A549 (cell line): ENCODE measurements at regions not wholly inside any gene's neighbourhood (a gene's known extent, or its start where the extent isn't known, plus 50 kb on each side); places are given as distances from the start of the nearest gene placed in this dataset.

Experiments
- ATAC-seq, 2 experiments: fragments of 200-7000 bp in 1 of 2; fragments of >200 bp in 1 of 2; cut with Nextera tagmentation in 1 of 2; cut with Tn5 transposase in 1 of 2; 3 replicates each; pipeline versions ENCODE4 v1.8.0 to v1.9.1; 2018 to 2020; ENCODE audit warnings: mild to moderate bottlenecking in 1 of 2, moderate library complexity in 1 of 2
- CTCF ChIA-PET: fragments of 300-600 bp; sonication (Branson Sonifier 250); formaldehyde crosslinking; extraction: SDS; loops from one replicate; lab custom pipeline; 2021; ENCODE audit warnings: antibody characterized with exemption, inconsistent platforms; lab: Yijun Ruan, JAX
- POLR2A ChIA-PET: fragments of 350-600 bp; formaldehyde crosslinking; extraction: SDS; loops from one replicate; lab custom pipeline; 2021; ENCODE audit warnings: antibody characterized with exemption, inconsistent platforms; lab: Yijun Ruan, JAX
- DNase-seq, 2 experiments: peaks; one replicate each; pipeline versions ENCODE4 v3.0.0 to v3.0.0-alpha.2; 2011 to 2016; ENCODE audit warnings: low read depth in 1 of 2, low spot score in 1 of 2
- FAIRE-seq: peaks from 2 replicates; lab custom pipeline; 2011; peaks lifted over from hg19 to GRCh38; lab: Jason Lieb, UNC
- H3K27ac ChIP-seq, 2 experiments: fragments of >200 bp; sonication (Bioruptor Twin); formaldehyde crosslinking; 3 replicates each; pipeline ENCODE4 v1.5.1; 2016 to 2017
- H3K4me1 ChIP-seq: fragments of >200 bp; sonication (Bioruptor Twin); formaldehyde crosslinking; 3 replicates; pipeline ENCODE4 v1.6.1; 2016
- H3K4me2 ChIP-seq: fragments of >200 bp; sonication (Bioruptor Twin); formaldehyde crosslinking; 3 replicates; pipeline ENCODE4 v1.6.1; 2016
- H3K4me3 ChIP-seq: fragments of >200 bp; sonication (Bioruptor Twin); formaldehyde crosslinking; 3 replicates; pipeline ENCODE4 v1.5.1; 2016
- H3K9me3 ChIP-seq: fragments of >200 bp; sonication (Bioruptor Twin); formaldehyde crosslinking; 3 replicates; pipeline ENCODE4 v1.6.1; 2016
- CBX8 ChIP-seq: fragments of 200-600 bp; sonication (generic); IDR thresholded peaks from 2 replicates; pipeline ENCODE4 v1.6.1; 2016
- CTCF ChIP-seq: fragments of >200 bp; sonication (Bioruptor Twin); formaldehyde crosslinking; IDR thresholded peaks from 3 replicates; pipeline ENCODE4 v1.5.1; 2016
- E2F6 ChIP-seq: IDR thresholded peaks from 2 replicates; pipeline ENCODE4 v1.6.1; 2012; ENCODE audit warnings: low read depth, borderline replicate concordance
- EHMT2 ChIP-seq: fragments of 200-600 bp; sonication (generic); IDR thresholded peaks from 2 replicates; pipeline ENCODE4 v1.6.1; 2016; ENCODE audit warnings: antibody characterized with exemption, low read depth, mild to moderate bottlenecking, moderate library complexity
- ELK1 ChIP-seq: fragments of 150-350 bp; IDR thresholded peaks from 2 replicates; pipeline ENCODE4 v1.6.1; 2014; ENCODE audit warnings: low read depth, mild to moderate bottlenecking, low read length
- HDAC2 ChIP-seq: fragments of 200-600 bp; sonication (generic); IDR thresholded peaks from 2 replicates; pipeline ENCODE4 v1.6.1; 2016
- HOXB13 ChIP-seq: fragments of 250-450 bp; sonication (Bioruptor Pico); IDR thresholded peaks from 2 replicates; pipeline ENCODE4 v1.5.0; 2020; ENCODE audit warnings: low read depth, mild to moderate bottlenecking, moderate library complexity
- PHF8 ChIP-seq: fragments of 200-600 bp; sonication (generic); IDR thresholded peaks from 2 replicates; pipeline ENCODE4 v1.6.1; 2016; ENCODE audit warnings: low read depth, mild to moderate bottlenecking, antibody characterized with exemption, moderate library complexity, borderline replicate concordance
- POLR2AphosphoS2 ChIP-seq: conservative IDR thresholded peaks from 2 replicates; pipeline ENCODE4 v1.6.1; 2012; ENCODE audit warnings: low read length, improper control_type of control experiment, inconsistent platforms
- RAD21 ChIP-seq, 2 experiments: fragments of >200 bp in 1 of 2; sonication (Bioruptor Twin) in 1 of 2; formaldehyde crosslinking in 1 of 2; IDR thresholded peaks in 1 of 2; conservative IDR thresholded peaks in 1 of 2; 2 replicates in 1 of 2; 3 replicates in 1 of 2; pipeline ENCODE4 v1.6.1; 2012 to 2018; ENCODE audit warnings: inconsistent platforms in 1 of 2
- RARB ChIP-seq: fragments of 250-450 bp; sonication (Bioruptor Pico); IDR thresholded peaks from 2 replicates; pipeline ENCODE4 v1.8.0; 2021; ENCODE audit warnings: mild to moderate bottlenecking, moderate library complexity
- RCOR1 ChIP-seq: fragments of 150-350 bp; IDR thresholded peaks from 2 replicates; pipeline ENCODE4 v1.6.1; 2014; ENCODE audit warnings: antibody characterized with exemption, low read length, low read depth
- RFX5 ChIP-seq: fragments of 450-650 bp; IDR thresholded peaks from 2 replicates; pipeline ENCODE4 v1.7.1; 2014; ENCODE audit warnings: antibody characterized with exemption, mild to moderate bottlenecking, moderate library complexity
- RNF2 ChIP-seq: fragments of 200-600 bp; sonication (generic); IDR thresholded peaks from 2 replicates; pipeline ENCODE4 v1.6.1; 2016; ENCODE audit warnings: low read depth, mild to moderate bottlenecking, antibody characterized with exemption, moderate library complexity, borderline replicate concordance
- SMC3 ChIP-seq: fragments of >200 bp; sonication (Bioruptor Twin); formaldehyde crosslinking; IDR thresholded peaks from 3 replicates; pipeline ENCODE4 v1.6.1; 2018; ENCODE audit warnings: inconsistent platforms
- ZSCAN20 ChIP-seq: fragments of 250-450 bp; sonication (Bioruptor Pico); IDR thresholded peaks from 2 replicates; pipeline ENCODE4 v1.8.0; 2022; ENCODE audit warnings: mild to moderate bottlenecking, moderate library complexity
- WGBS: methylation state at CpG from one replicate; pipeline ENCODE4 v1.1.6; 2017; ENCODE audit errors: missing lambda C conversion rate; 5-methylcytosine and 5-hydroxymethylcytosine counted together

- no peak for DNase-seq
- H3K4me2 ChIP-seq: no peak overlapping the region
- 55% methylated on average over 9 of the region's 9 CpGs for WGBS
- no peaks in the 10 kb centered on the region for H3K9me3 ChIP-seq
- ChIA-PET CTCF (interaction anchor here (0.6 to 1.2 kb wide), 2 partner anchors 142 to 201 kb away, joined by 3 read pairs; no protein-coding TSS in a partner anchor), POLR2A (no interaction called here)
- no peaks in the 10 kb centered on the region for H3K4me1 ChIP-seq
- no peak for TF ChIP-seq RCOR1
- TF ChIP-seq RNF2: no peak
- no peak for TF ChIP-seq HOXB13 (CRISPR knock-in tag)
- no peak for TF ChIP-seq RARB (CRISPR knock-in tag)
- no peak for TF ChIP-seq EHMT2
- TF ChIP-seq, all 56 proteins: peak for 0
- Histone ChIP-seq H3K4me3 (no peak overlapping the region), H3K27ac (no peak overlapping the region)
- FAIRE-seq (no peak), ATAC-seq (no peak)
Measured at GRCh38 chr1:209349363-209350308, 233.9 kb upstream of the CAMK1G start.

GRCh38 chr1:209353053-209353452, 230.5 kb upstream of the CAMK1G start:
- no peak for DNase-seq
- ChIA-PET CTCF (interaction anchor here (1.4 to 3.5 kb wide), 11 partner anchors 8 to 701 kb away, joined by 4 to 24 read pairs (median 12); no protein-coding TSS in a partner anchor), POLR2A (no interaction called here)
- 59% methylated on average over 3 of the region's 3 CpGs for WGBS
- Histone ChIP-seq H3K4me1 (no peaks in the 10 kb centered on the region), H3K4me3 (no peak overlapping the region), H3K27ac (no peak overlapping the region), H3K4me2 (no peak overlapping the region), H3K9me3 (no peaks in the 10 kb centered on the region)
- no peak for FAIRE-seq
- no peak for ATAC-seq
- TF ChIP-seq POLR2AphosphoS2 (no peak), ZSCAN20 (CRISPR knock-in tag) (no peak), RFX5 (no peak), CBX8 (no peak), HDAC2 (no peak)

GRCh38 chr1:209354111-209354839, 229.2 kb upstream of the CAMK1G start:
- DNase-seq (peak; percentile 70 to 89), FAIRE-seq (no peak), ATAC-seq (peak; percentile 99 to 100)
- H3K9me3 ChIP-seq: no peaks in the 10 kb centered on the region
- POLR2A ChIA-PET: no interaction called here
- 60% methylated on average over 20 of the region's 20 CpGs for WGBS
- H3K4me2 ChIP-seq: no peak overlapping the region
- CTCF ChIA-PET: interaction anchor here (0.7 to 3.5 kb wide), 35 partner anchors 10 to 705 kb away, joined by 3 to 24 read pairs (median 4); no protein-coding TSS in a partner anchor
- no peak overlapping the region for H3K4me3 ChIP-seq
- H3K4me1 ChIP-seq: no peaks in the 10 kb centered on the region
- TF ChIP-seq RAD21 (conservative IDR thresholded peaks at IDR 0.05 in 1 of 2, IDR thresholded peaks at IDR 0.05 in 1 of 2) (peak; percentile 76 to 83), PHF8 (no peak), ELK1 (no peak), POLR2AphosphoS2 (no peak), E2F6 (no peak), SMC3 (peak; percentile 80), CTCF (peak; percentile 79)
- H3K27ac ChIP-seq: peak overlapping the region in 1 of 2 experiments; percentile 19; a peak in 1 of 6 replicates
